OCI-LY7 (cell line): ENCODE measurements at regions not wholly inside any gene's neighbourhood (a gene's known extent, or its start where the extent isn't known, plus 50 kb on each side); places are given as distances from the start of the nearest gene placed in this dataset.

ENCODE experiments used
- BruUV-seq: library from RNA; stranded (reverse); fragments of 400-500 nt; replicated peaks from 2 replicates; lab custom pipeline; 2021; lab: Mats Ljungman, UMichigan
- CTCF ChIA-PET: fragments of 300-600 bp; sonication (Branson Sonifier 250); formaldehyde crosslinking; loops from one replicate; lab custom pipeline; 2022; ENCODE audit warnings: antibody characterized with exemption; ENCODE audit not compliant: unreplicated experiment; lab: Charles Lee
- POLR2A ChIA-PET: fragments of 300-600 bp; sonication (Branson Sonifier 250); formaldehyde crosslinking; loops from one replicate; lab custom pipeline; 2022; ENCODE audit warnings: antibody characterized with exemption; lab: Charles Lee
- DNase-seq: peaks from one replicate; pipeline ENCODE4 v3.0.0-alpha.2; 2015; ENCODE audit warnings: low spot score
- H2AFZ ChIP-seq: fragments of 200-600 bp; sonication (generic), shearing (Covaris generic); 2 replicates; pipeline ENCODE4 v1.6.1; 2014; ENCODE audit warnings: mild to moderate bottlenecking, antibody characterized with exemption, low read length, moderate library complexity
- H3K27ac ChIP-seq: fragments of 200-600 bp; sonication (generic); 2 replicates; pipeline ENCODE4 v1.5.1; 2014; ENCODE audit warnings: mixed run types, low read depth, mild to moderate bottlenecking, moderate library complexity, low read length, inconsistent platforms; ENCODE audit not compliant: poor library complexity, severe bottlenecking
- H3K36me3 ChIP-seq: fragments of 200-600 bp; sonication (generic); 2 replicates; pipeline ENCODE4 v1.6.1; 2014; ENCODE audit warnings: mild to moderate bottlenecking, antibody characterized with exemption, low read length, moderate library complexity, mixed read lengths; ENCODE audit not compliant: insufficient read depth
- H3K4me1 ChIP-seq: fragments of 200-600 bp; sonication (generic); 2 replicates; pipeline ENCODE4 v1.5.1; 2014; ENCODE audit warnings: mild to moderate bottlenecking, low read length; ENCODE audit not compliant: insufficient read depth, poor library complexity, severe bottlenecking
- H3K4me2 ChIP-seq: fragments of 200-600 bp; sonication (generic); 2 replicates; pipeline ENCODE4 v1.6.1; 2014; ENCODE audit warnings: mild to moderate bottlenecking, low read length
- H3K4me3 ChIP-seq: fragments of 200-600 bp; sonication (generic); 2 replicates; pipeline ENCODE4 v1.5.1; 2014; ENCODE audit warnings: mild to moderate bottlenecking, low read depth, low read length; ENCODE audit not compliant: poor library complexity, severe bottlenecking
- H3K79me2 ChIP-seq: fragments of 200-600 bp; sonication (generic); 2 replicates; pipeline ENCODE4 v1.6.1; 2016; ENCODE audit warnings: low read depth, mild to moderate bottlenecking, low read length, moderate library complexity, mixed read lengths; ENCODE audit not compliant: insufficient read depth
- H3K9me2 ChIP-seq: fragments of 200-600 bp; sonication (generic); 2 replicates; pipeline ENCODE4 v1.6.1; 2016; ENCODE audit warnings: mild to moderate bottlenecking, low read length, mixed read lengths; ENCODE audit not compliant: insufficient read depth
- H3K9me3 ChIP-seq: fragments of 200-600 bp; sonication (generic); 2 replicates; pipeline ENCODE4 v1.6.1; 2014; ENCODE audit warnings: mild to moderate bottlenecking, mixed run types, low read length, mixed read lengths
- H4K20me1 ChIP-seq: fragments of 200-600 bp; sonication (generic); 2 replicates; pipeline ENCODE4 v1.6.1; 2014; ENCODE audit warnings: mild to moderate bottlenecking, antibody characterized with exemption, low read length, moderate library complexity, mixed read lengths; ENCODE audit not compliant: insufficient read depth
- EZH2phosphoT487 ChIP-seq: fragments of 200-600 bp; sonication (generic); IDR thresholded peaks from 2 replicates; pipeline ENCODE4 v1.6.1; 2018; ENCODE audit warnings: low read depth, borderline replicate concordance, mild to moderate bottlenecking, mixed run types, antibody characterized with exemption, low read length, moderate library complexity, mixed read lengths
- intact Hi-C: fragments of 100-400 bp; cut with micrococcal nuclease; formaldehyde crosslinking; loops from one replicate; pipeline ENCODE4 v1.10.0; 2022; ENCODE audit not compliant: unreplicated experiment
- TF ChIP-seq, protein P1 (sequence below): fragments of 200-600 bp; sonication (generic); conservative IDR thresholded peaks from 2 replicates; pipeline ENCODE4 v1.5.1; 2014; ENCODE audit warnings: mild to moderate bottlenecking, antibody characterized with exemption, low read length, moderate library complexity, mixed read lengths

DNA sequence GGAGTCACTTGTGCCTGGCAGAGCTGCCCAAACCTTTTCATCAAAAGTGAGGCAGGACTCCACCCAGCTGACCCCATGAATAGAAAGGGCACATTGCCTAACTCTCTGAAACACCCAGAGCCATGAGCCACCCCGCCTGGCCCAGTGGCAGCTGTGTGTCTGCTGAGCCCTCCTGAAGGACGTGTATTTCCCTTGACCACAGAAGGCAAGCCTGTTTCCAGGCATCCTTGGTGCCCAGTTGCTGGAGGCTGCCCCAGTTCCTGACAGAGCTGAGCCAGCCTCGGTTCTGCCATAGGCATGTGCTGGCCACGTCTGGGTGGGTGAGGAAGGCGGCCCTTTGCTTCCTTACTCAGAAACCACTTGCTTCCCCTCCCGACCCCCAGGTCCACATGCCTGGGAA is 124.7 kb upstream of the GLI2 start:
- H3K9me3 ChIP-seq, result no peaks in the 10 kb centered on the region
- POLR2A ChIA-PET, result interaction anchor here (0.8 kb wide), 1 partner anchor 39 kb away, joined by 4 read pairs; no protein-coding TSS in a partner anchor
- CTCF ChIA-PET, result no interaction called here

DNA sequence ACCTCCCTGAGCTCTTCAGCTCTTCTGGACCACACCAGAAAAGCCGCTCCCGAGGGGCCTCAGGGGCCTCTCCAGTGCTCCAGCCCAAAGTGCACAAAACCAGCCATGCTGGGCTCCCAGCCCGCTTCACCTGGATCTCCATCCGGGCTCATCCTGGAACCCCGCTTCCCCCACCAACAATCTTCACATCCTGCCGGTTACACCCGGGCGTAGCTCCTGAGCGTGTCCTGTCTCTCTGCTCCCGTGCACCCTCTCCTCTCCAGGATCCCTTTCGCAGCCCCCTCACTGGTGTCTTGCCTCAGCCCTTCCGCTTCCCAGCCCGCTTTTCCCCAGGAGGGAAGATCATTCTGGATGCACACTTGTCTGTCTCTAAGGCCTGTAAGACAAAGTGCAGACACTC is 123.7 kb upstream of the GLI2 start:
- Histone ChIP-seq H3K36me3 (no peaks in the 10 kb centered on the region), H3K27ac (no peak overlapping the region), H3K4me2 (no peak overlapping the region), H3K4me1 (no peaks in the 10 kb centered on the region), H3K4me3 (no peak overlapping the region), H4K20me1 (no peaks in the 10 kb centered on the region), H2AFZ (no peak overlapping the region), H3K9me2 (no peaks in the 10 kb centered on the region), H3K9me3 (no peaks in the 10 kb centered on the region), H3K79me2 (no peaks in the 10 kb centered on the region)
- BruUV-seq, result no TSS peak
- intact Hi-C loops, result no loop called here
- no peak for TF ChIP-seq EZH2phosphoT487
- TF ChIP-seq, protein P1, sequence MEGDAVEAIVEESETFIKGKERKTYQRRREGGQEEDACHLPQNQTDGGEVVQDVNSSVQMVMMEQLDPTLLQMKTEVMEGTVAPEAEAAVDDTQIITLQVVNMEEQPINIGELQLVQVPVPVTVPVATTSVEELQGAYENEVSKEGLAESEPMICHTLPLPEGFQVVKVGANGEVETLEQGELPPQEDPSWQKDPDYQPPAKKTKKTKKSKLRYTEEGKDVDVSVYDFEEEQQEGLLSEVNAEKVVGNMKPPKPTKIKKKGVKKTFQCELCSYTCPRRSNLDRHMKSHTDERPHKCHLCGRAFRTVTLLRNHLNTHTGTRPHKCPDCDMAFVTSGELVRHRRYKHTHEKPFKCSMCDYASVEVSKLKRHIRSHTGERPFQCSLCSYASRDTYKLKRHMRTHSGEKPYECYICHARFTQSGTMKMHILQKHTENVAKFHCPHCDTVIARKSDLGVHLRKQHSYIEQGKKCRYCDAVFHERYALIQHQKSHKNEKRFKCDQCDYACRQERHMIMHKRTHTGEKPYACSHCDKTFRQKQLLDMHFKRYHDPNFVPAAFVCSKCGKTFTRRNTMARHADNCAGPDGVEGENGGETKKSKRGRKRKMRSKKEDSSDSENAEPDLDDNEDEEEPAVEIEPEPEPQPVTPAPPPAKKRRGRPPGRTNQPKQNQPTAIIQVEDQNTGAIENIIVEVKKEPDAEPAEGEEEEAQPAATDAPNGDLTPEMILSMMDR, result no peak
- ChIA-PET CTCF (no interaction called here), POLR2A (interaction anchor here (0.8 kb wide), 1 partner anchor 38 kb away, joined by 4 read pairs; no protein-coding TSS in a partner anchor)
- no peak for DNase-seq

More for the DNA sequence above, 124.7 kb upstream of the GLI2 start:
- H3K36me3 ChIP-seq, result no peaks in the 10 kb centered on the region
- H3K4me3 ChIP-seq, result no peak overlapping the region
- DNase-seq, result no peak
- no peaks in the 10 kb centered on the region for H3K9me2 ChIP-seq
- H4K20me1 ChIP-seq, result no peaks in the 10 kb centered on the region
- H3K79me2 ChIP-seq, result no peaks in the 10 kb centered on the region
- H2AFZ ChIP-seq, result no peak overlapping the region
- H3K4me2 ChIP-seq, result no peak overlapping the region
- TF ChIP-seq EZH2phosphoT487, result no peak
- TF ChIP-seq, protein P1, result no peak
- no TSS peak for BruUV-seq
- intact Hi-C loops, result no loop called here
- no peak overlapping the region for H3K27ac ChIP-seq
- no peaks in the 10 kb centered on the region for H3K4me1 ChIP-seq

- Histone ChIP-seq H3K36me3 (no peaks in the 10 kb centered on the region), H3K9me2 (no peaks in the 10 kb centered on the region), H3K4me2 (no peak overlapping the region), H3K4me3 (no peak overlapping the region), H3K79me2 (no peaks in the 10 kb centered on the region), H3K27ac (no peak overlapping the region), H2AFZ (no peak overlapping the region), H3K9me3 (no peaks in the 10 kb centered on the region), H3K4me1 (no peaks in the 10 kb centered on the region), H4K20me1 (no peaks in the 10 kb centered on the region)
- TF ChIP-seq, protein P1, result no peak
- no peak for TF ChIP-seq EZH2phosphoT487
- no TSS peak for BruUV-seq
- DNase-seq, result no peak
- ChIA-PET POLR2A (no interaction called here), CTCF (no interaction called here)
- intact Hi-C loops, result no loop called here
Measured at GRCh38 chr2:120612471-120612870, 123.2 kb upstream of the GLI2 start.
